Suprapubic skin (tissue), 3 donors: ENCODE measurements at regions not wholly inside any gene's neighbourhood (a gene's known extent, or its start where the extent isn't known, plus 50 kb on each side); places are given as distances from the start of the nearest gene placed in this dataset.

Source experiments
- POLR2A ChIP-seq, 2 donors: fragments of 450-650 bp; IDR thresholded peaks; one replicate each; pipeline ENCODE4 v1.6.1; 2017; ENCODE audit warnings: antibody characterized with exemption in 2 of 2, mild to moderate bottlenecking in 2 of 2, moderate library complexity in 2 of 2
- TF ChIP-seq, protein P1 (sequence below), 2 donors: fragments of 200-600 bp in 1 of 2; fragments of 450-650 bp in 1 of 2; sonication (generic) in 1 of 2; IDR thresholded peaks; one replicate each; pipeline ENCODE4 v1.5.1; 2016 to 2019; ENCODE audit warnings: antibody characterized with exemption in 2 of 2, mild to moderate bottlenecking in 1 of 2, moderate library complexity in 1 of 2

DNA sequence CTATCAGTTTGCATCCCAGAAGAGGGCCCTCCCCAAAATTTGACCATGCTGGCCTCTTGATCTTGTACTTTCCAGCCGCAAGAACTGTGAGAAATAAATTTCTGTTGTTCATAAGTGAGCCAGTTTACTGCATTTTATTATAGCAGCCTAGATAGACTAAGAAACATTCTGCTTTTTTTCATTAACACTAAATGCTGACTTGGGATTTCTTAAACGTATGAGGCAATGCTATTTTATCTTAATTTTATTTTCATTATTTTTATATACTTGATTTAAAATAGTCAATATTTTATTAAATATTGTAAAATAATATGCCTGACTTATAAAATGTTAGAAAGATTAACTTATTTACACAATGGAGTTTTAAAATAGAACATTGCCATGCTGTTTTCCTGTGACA is 341.8 kb upstream of the CNTNAP2 start:
- TF ChIP-seq, protein P1, sequence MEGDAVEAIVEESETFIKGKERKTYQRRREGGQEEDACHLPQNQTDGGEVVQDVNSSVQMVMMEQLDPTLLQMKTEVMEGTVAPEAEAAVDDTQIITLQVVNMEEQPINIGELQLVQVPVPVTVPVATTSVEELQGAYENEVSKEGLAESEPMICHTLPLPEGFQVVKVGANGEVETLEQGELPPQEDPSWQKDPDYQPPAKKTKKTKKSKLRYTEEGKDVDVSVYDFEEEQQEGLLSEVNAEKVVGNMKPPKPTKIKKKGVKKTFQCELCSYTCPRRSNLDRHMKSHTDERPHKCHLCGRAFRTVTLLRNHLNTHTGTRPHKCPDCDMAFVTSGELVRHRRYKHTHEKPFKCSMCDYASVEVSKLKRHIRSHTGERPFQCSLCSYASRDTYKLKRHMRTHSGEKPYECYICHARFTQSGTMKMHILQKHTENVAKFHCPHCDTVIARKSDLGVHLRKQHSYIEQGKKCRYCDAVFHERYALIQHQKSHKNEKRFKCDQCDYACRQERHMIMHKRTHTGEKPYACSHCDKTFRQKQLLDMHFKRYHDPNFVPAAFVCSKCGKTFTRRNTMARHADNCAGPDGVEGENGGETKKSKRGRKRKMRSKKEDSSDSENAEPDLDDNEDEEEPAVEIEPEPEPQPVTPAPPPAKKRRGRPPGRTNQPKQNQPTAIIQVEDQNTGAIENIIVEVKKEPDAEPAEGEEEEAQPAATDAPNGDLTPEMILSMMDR (IDR thresholded peaks at IDR 0.05) = no peak
- no peak for TF ChIP-seq POLR2A (IDR thresholded peaks at IDR 0.05)
